HG02642 (cell line): ENCODE measurements at regions not wholly inside any gene's neighbourhood (a gene's known extent, or its start where the extent isn't known, plus 50 kb on each side); places are given as distances from the start of the nearest gene placed in this dataset.

Experiments used
- ATAC-seq: cut with Tn5 transposase; IDR thresholded peaks from one replicate; pipeline ENCODE4 v1.9.1; 2021; ENCODE audit warnings: mild to moderate bottlenecking; ENCODE audit not compliant: unreplicated experiment, poor library complexity

DNA sequence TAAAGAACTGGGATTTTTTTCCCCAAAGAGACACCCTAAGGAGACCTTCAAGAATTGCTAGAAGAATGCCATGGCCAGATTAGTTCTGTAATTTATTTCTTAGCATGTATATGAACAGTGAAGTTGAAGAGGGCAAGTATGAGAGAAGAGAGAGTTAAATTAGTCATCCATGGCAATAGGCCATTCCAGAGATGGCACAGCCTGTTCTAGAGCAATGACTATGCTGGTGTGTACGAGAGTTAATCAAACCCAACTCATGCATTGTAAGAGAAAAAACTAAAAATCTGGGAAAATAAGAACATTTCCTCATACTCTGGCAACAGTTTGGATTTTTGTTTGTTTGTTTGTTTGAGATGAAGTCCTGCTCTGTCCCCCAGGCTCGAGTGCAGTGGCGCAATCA, 112.1 kb upstream of the PIK3C3 start:
- ATAC-seq: no peak

DNA sequence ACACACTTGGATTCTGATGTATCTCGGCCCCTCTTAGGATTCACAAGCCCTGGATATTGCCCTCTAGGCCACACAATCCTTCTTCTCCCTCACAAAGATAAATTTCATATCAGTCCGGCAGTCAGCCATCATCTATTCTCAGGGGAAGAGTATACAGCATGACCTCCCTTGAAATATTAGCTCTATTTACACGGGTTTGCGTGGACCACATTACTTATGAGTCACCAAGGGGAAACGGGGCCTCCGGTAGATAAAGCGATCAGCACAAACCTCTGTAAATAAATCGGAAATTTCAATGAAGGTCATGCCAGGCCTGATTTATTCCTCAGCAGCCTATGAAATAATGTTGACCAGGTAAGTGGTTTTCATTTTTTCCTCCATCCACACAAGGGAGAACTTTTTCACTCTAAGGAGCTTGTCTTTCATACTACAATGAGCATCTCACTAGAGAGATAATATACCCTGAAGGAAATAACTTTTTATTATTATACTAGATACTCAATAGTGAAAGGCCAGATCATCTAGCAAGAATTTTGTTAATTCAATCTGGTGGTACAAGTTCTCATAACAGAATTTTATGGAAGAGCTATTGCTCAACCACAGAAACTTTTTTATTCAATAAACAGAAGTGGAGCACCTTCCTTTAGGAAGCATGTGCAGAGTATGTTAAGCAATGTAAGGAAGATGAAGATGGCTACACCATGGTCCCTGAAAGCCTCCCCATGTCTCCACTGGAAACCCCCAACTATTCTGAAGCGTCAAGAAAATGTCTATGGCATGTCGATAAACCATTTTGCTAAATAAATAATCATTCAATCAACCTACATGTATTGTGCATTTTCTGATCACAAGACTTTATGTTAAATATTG, 125.2 kb upstream of the PIK3C3 start:
- ATAC-seq: no peak

DNA sequence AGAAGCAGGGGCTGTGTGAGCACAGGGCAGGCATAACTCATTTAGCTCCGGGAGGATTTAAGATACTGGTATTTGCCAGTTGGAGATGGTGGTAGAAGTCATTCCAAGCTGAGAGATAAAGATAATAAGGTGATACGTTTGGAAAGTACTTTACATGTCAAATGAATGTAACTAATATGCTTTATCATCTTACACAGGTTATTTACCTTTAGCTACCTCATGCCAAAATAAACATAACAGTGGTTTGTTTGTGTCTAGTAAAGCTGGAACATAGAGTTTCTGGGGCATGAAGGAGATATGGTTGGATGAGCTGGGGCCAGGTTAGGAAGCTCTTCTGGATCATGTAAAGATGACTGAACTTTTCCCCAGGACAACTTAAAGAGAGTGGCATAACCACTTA, 126.9 kb upstream of the PIK3C3 start:
- ATAC-seq: no peak

DNA sequence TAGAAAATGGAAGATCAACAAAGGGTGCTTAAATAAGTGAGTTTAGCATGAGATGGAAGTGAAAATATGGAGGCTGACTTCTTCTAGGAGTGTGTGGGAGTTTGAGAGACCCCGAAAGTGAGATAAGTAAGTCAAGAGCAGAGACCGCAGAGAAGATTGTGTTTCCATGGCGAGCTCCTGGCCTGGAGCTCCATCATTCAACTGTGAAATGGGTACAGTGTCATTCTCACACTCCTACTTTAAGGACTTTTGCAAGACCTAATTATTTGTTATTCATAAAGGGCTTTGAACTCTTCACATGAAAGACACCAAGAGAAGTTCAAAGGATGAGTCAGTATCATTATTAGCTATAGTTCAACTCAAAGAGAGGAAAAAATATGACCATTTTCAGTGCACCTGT, 134.2 kb upstream of the PIK3C3 start:
- no peak for ATAC-seq

DNA sequence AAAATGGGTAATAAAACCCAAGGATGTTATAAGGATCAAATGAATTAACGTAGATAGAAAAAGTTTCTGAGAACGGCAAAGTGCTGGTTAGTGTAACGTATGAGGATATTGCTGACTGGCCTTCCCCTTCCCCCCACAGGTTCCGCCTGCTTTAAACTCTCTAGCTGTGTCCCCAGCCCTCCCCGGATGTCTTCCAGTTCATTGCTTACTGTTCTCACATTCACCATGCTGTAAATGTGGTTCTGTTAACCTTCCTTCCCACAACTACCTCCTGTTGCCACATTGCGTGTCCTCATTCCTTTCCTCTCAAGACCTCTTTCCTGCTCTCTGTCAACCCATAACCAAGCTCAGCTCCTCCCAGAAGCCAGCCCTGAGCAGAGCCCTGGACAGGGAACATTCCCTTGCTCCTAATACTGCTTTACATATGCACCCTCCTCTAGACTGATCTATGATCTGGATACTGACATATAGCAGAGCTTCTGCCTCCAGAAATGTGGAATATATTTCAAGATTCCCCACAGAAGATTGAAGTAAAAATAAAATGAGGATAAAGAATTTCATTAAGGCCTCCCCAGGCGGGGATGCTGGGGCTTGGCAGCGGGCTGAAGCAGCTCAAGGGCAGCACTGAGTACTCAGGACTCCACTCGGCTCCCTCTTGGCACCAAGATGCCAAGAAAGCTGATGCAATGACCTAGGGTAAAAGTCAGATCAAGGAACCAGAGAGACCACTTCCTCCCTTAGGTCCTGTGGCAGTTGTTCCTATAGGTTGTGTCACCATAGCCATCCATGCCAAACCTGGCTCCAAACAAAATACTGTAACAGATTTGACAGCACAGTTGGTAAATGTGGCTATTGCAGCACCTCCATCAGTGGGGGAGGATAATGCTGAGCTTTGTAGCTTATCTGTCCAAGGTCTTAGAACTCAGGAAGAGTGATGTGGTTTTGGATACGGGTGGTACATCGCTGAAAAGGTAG, 136.4 kb upstream of the PIK3C3 start:
- no peak for ATAC-seq

DNA sequence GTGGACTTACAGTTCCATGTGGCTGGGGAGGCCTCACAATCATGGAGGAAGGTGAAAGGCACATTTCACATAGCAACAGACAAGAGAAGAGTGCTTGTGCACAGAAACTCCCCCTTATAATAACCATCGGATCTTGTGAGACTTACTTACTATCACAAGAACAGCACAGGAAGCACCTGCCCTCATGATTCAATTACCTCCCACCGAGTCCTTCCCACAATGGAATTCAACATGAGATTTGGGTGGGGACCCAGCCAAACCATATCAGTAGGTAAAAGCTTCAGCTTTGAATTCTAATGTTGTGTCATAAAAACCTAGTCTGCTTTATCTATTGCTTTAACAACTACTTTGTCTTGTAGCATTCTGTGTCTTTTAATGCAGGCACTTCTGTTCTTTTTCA, 140.4 kb upstream of the PIK3C3 start:
- no peak for ATAC-seq

DNA sequence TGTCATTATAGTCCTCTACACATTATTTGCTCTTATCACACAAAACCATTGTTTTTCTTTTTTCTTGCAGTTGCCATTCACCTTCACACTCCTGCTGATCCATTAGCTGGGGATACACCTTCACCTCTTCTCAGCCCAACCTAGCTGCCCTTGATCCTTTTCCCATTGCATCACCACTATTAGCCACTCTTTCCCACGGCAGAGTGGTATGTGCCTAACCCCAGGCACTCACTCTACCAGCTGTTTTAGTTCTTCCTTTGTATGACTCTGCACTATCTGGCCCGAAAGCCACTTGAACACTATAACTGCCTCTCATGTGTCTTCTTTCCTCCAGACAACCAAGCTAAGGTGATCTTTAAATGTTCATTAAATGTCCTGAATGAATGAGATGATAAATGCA, 145.4 kb upstream of the PIK3C3 start:
- ATAC-seq: no peak

DNA sequence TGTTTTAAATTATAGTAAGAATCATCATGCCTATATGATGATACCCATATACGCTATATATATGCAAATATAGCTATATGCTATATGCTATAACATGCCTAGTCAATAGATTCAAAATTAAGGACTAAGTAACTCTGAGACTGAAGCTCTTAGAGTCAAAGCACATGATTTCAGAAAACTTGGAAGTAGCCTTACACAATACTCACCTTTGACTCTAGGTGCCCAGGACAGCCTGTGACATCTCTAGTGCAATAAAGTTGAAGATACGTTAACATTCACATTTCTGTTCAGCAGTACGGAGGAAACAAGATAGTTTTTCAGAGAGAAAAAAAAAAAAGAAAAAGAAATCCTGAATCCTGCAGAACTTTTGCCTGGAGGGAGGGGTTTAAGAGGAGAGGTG, 149.7 kb upstream of the PIK3C3 start:
- no peak for ATAC-seq

DNA sequence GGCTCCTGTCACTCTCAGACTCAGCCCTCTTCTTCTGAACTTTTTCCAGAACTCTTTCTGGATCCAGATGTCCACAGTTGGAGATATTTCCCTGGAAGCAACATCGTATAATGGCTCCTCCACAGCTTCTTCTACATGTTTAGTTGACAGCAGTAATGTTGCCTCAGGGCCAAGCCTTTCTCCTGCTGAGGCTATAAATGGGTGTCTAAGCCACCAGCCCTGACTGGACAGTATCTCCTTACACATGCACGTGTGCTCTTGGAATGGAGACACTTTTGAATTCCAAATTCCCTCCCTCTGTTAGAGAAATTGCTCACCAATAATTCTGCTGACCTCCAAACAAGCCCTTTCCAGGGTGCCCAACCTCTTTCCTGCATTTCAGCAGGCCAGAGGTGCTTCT, 156.2 kb upstream of the PIK3C3 start:
- ATAC-seq: no peak

DNA sequence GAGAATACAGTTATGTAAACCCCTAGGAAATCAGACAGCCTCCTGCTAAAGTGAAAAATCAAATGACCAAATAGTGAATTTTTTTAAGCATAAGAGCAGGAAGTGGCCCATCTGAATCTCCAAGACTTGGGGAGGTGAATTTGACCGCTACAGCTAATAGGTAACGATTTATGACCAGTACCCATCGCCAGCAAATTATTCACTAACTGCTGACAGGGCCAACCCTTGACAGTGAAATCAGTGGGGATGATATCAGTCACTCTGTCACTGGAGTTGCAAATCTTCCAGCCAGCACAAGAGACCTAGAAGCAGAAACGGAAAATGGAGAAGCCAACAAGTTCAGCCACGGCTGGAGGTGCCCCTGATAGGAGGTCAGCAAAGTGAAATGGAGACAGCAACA, 164.3 kb upstream of the PIK3C3 start:
- no peak for ATAC-seq

DNA sequence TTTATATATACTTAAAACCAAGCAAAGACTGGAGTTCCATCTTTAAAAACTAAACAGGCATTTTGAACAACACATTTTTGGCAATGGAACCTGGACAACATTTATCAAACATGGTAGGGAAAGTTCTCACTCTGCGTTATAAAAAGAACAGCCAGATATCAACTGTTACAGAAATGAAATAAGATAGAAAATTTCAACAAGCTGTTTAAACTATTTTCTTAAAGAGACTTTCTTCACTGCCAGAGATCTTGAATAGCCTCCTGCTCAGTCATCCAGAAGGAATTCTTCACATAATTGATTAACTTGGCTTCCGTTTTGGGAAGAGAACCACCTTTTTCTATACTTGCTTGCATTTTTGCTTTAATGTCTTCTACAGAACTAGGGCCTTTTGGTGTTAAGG, 166.0 kb upstream of the PIK3C3 start:
- no peak for ATAC-seq

DNA sequence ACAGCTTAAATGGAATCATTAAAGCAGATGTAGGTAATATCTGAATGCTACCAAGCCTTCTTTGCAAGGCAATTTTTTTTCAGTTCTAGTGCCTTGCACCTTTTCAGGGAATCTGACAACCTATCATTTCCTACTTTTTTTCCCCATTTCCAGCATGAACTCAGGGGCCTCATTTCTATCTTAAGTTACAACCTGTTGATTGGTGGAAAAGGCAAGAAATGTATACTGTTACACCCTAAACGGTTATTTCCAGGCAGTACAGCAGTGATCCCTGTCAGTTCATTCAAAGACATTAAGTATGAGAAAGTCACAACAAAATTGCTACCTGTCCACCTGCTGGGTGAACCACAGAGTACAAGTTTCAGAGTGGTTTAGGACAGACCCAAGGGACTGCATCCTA, 171.2 kb upstream of the PIK3C3 start:
- ATAC-seq: no peak

DNA sequence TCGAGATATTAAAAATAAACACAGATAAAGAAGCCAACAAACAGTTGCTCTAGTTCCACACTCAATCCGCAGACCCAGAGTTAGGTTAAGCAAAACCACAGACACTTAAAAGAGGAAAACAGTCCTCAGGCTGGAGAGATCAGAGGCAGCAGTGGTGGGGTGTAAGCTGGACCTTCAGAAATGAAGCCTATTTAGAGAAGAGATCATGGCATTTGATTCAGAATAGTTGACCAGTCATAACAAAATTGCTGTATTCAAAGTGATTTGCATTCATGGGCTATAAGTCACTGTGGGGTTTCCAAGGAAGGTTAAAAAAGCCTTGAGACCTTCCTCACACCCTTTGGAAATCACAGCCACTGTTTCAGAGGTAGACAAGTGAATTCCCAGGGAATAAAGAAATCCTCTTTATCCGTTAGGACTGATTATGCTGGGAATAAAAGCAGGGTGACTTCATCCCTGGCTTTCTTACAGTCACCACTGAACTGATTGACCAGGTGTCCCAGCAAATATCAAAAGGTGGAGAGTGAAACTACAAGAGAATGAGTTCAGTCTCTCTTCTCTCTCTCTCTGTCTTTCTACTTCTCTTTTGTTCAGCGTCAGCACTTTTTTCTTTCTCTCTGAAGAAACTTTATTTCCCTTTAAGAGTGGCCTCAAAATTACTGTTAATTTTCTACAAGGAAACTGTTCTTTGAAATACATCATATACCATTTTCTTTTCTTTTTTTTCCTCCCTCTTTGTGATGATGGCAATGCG, 171.8 kb upstream of the PIK3C3 start:
- no peak for ATAC-seq

DNA sequence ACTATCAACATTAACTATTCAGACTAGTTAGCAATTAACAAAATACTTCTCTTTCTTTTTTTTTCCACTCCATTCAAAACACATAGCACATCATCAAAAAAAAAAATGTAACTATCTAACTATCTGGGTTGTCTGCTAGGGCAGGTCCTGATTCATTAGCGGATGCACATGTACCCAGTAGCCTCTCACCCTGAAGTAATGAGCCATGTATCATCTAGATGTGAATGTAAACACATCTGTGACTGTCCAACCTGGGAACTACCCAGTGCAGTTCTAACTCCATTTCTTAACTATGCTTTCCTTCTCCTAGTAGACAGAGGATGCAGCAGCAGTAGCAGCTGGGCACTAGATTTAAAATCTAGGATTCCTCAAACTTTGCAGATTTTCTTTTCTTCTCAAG, 183.1 kb upstream of the PIK3C3 start:
- ATAC-seq: no peak

DNA sequence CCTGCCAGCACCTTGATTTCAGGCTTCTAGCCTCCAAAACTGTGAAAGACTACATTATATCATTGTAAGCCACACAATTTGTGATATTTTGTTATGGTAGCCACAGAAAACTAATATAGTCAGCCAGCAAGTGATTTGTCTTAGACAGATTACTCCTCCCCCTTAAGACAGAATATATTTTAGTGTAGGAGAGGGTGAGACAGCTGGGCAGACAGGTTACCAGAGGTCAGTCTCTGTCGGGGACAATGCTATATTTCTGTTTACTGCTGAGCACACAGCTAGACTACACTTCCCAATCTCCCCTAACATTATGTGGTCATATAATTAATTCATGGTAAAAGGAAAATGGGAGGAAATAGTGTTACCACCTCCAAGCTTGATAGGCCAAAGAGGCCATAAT, 185.8 kb upstream of the PIK3C3 start:
- ATAC-seq: no peak

DNA sequence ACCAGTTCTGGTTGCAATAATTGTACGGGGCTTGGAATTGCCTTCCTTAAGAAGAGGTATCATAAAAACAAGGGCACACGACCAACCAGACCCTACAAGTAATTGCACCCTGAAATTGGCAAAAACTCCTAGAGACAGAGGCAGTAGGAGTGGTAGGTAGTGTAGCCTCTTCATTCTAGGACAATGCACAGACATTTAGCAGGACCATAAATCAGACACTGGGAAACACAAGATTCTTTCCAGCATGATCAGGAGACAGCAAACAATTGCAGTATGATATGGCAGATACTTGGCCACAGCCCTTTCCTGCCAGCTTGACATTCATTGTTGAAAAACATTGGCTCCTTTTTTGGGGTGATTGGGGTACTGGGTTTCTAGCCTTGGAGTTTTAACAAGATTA, 186.6 kb upstream of the PIK3C3 start:
- no peak for ATAC-seq

DNA sequence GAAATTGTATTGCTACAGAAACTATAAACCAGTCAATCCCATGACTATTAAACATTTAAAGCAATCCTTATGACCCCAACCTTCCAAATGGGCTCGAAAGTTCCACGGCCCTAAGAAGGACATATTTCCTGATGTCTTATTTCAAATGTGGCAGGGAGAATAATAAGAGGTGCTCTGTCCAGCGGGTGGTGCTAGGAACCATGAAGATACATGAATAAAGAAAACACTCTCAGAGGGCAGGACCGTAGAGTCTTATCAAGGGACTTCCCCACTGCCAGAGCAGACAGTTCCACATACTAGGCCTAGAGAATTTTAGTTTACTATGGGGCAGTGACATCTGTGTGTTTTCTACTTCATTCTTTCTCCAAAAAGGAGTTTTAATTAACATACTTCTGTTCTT, 187.1 kb upstream of the PIK3C3 start:
- ATAC-seq: no peak

DNA sequence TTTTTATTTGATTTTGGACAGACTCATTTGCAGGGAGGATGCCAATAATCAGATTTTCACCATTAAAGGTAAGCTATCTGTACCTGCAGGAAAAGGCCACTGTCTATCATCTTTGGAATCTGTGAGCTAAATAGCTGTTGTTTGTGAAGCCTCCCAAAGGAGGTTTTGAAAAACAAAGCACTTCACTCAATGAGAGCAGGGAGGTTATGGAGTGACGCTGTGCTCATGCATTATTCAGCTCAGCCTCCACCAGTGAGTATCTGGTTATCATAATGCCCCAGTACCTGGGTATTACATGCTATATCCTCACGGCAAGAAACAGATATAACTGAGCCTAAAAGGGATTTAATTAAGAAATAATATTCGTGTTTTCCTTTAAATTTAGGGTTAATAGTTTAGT, 189.6 kb upstream of the PIK3C3 start:
- no peak for ATAC-seq

DNA sequence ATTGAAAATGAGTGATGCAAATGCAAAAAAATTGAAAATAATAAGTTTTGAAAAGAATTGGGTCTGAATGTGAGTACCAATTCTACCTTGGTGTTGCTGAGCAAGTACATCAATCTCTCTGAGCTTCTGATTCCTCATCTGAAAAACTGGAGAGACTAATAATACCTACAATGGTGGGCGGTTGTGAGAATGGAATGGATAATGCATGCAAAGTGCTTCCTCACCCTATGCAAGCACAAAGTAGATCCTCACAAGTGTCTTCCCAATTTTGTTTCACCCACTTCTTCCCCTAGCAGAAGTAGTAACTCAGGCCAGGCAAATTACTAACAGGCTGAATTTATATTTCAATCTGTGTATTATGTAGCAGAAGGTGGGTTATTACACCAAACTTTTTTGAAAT, 191.7 kb upstream of the PIK3C3 start:
- ATAC-seq: no peak

DNA sequence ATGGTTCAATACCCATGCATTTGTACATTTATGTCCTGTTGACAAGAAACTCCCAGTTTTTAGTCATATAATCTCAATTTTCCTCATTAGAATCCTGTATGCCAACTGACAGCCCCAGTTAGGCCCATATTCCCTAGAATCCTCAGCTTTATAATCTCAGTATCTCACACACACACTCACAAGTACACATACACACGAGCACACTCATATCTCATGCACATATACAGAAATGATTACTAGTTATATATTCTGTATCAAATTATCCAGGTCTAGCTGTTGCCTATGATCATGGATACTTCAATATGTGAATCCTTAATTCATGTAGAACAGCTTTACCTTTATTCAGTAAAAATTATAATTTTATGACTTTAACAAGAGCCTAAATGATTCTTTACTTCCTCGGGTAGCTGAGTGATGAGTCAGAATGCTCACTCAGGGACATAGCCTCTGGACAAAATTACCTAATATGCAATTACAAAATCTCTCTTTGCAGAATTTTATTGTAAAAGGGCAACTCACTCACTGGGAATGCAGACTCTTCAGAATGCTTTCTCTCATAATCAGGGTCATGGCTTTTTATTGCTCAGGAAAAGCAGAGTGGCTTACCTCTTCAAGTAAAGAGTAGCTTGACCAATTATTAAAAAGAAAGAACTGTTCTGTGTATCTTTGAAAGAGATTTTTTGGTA, 193.6 kb upstream of the PIK3C3 start:
- no peak for ATAC-seq
